Left hindlimb (tissue), 1 donor: ENCODE measurements at regions not wholly inside any gene's neighbourhood (a gene's known extent, or its start where the extent isn't known, plus 50 kb on each side); places are given as distances from the start of the nearest gene placed in this dataset.

Experiments
- DNase-seq: peaks from one replicate; pipeline ENCODE4 v3.0.0-alpha.2; 2018

DNA sequence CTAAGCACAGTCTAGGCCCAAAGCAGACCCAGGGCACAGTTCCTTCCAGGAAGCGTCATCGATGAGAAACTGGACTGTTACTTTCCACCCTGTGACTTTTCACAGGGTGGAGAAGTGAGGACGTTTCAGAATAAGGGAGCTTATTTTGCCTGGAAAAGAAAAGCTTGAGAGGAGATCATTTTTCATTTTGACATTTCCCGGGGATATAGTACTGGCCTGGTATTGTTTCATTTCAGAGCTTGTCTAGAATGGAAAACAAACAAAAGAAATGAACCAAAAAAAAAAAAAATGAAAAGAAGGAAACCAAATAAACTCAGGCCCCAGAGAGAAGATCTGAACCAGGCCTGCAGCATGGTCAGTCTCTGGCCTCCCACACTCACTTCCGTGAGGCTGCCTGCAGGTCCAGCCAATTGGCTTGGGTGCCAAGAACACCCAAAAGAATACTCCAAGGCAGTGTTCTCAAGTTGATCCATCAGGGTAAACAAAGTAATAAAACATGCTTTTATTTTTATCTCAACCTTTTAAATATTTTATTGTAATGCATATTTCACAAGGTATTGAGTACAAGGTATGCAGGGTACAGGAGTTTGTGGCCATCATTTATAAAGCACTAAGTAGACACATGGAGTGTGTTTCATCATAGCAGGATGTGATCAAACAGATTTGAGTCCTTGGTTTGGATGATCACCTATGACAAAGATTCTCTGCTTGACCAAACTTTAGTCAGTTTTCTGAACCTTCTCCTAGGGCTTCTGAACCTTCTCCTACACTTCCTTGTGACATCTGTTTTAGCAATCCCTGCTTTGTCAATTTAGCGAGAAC is 176.9 kb upstream of the GGTLC1 start:
- no peak for DNase-seq

DNA sequence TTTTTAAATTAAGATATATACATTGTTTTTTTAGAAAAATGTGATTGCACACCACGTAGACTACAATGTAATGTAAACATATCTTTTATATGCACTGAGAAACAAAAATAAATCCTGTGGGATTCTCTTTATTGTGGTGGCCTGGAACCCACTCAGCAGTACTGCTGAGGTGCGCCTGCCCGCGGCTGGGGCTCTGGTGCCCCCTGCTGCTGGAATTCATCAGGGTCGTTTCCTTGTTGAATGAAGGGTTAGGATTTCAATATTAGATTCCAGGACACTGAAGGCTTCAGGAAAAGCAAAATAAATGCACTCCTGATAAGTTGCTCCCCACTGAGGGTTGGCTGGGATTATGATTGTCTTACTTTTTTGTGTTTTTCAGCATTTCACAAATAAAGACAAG is 175.8 kb upstream of the GGTLC1 start:
- no peak for DNase-seq

- DNase-seq, result no peak
Measured at GRCh38 chr20:24163506-24163905, 174.9 kb upstream of the GGTLC1 start.

- DNase-seq, result peak; percentile 71
Measured at GRCh38 chr20:24160563-24161281, 172.1 kb upstream of the GGTLC1 start.

- DNase-seq, result no peak
Measured at GRCh38 chr20:24158281-24158680, 169.7 kb upstream of the GGTLC1 start.

DNA sequence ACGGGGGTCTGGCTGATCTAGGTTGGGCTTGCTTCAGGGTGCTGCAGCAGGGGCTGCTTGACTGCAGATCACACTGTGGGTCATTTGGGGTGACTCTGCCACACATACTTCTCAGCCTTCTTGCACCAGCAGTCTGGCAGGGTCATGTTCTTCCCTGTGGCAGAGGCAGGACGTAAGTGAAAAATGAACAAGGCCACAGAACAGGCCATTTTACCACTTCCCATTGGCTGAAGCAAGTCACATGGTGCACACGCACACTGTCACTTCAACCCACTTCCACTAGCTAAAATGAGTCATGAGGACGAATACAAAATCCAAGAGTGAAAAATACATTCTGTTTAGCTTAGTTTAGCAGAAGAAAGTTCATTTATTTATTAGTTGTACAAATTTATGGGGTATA is 168.6 kb upstream of the GGTLC1 start:
- DNase-seq, result no peak

DNA sequence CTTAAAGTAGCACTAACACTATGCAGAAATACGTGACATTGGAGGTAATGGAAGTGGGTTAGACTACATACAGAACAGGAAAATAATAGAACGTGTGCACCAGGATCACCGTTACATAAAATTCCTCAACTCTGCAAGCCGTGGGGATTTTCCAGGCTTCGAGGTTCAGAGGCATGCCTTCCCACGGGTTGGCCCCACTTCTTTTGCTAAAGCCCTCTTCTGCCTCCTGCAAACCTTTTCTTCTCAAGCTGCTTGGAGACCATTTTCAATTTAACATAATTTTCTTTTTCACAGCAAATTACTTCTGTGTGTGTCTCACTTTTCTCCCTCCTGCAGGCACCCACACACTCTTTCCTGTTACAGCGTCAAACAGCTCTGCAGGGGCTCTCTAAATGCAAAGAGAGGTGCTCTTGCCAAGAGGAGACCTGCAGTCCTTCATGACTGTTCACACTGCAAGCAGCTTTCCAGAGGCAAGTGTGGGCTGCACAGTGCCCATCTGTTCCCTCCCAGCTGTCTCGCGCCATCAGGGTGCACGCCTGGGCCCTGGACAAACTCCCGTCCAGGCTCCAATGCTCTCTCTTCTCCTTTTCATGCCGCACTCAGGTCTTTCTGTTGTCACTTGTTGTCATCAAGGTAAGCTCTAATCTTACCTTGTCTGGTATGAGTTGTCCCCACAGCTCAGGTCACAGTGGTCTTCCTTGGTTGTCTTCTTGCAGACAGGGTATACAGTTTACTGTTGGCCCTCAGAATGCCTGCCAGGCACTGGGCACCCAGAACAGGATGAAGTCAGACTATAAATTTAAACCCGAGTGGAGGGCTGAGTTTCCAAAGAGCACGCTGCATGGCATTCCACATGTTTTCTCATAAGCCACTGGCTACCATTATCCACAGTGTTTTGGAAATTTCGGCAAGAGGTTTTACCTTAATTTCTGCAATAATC is 164.8 kb upstream of the GGTLC1 start:
- no peak for DNase-seq

DNA sequence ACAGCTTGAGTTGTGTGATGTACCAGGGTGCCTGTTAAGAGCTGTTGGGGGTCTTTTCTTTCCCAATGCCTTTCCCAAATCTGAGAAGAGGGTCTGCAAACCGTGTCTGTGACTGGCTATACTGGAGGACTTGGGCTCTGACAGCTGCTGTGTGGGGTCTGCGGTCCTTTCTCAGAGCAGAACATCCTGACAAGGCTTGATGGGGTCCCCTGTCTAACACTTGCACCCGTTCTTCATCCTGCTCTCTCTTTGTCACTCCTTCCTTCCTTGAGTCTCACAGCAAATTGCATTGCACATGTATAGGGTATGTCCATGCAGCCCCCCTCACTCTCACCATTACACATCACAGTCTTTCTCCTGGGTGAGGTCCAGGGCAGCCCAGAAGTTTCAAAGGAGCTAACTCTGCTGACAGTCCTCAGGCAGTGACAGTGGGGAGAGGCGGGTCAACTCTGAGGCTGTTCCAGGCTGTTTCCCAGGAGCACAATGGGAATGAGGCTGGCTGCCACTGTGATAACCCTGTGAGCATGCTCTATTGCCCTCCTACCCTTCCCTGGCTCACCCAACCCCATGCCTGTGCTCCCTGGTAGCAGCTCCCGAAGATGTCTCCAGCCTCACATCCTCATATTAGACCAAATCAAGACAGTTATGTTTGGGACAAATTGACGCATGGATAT is 163.2 kb upstream of the GGTLC1 start:
- no peak for DNase-seq

- no peak for DNase-seq
Measured at GRCh38 chr20:24150406-24150805, 161.8 kb upstream of the GGTLC1 start.

GRCh38 chr20:24149881-24150307 is 161.3 kb upstream of the GGTLC1 start:
- no peak for DNase-seq

- DNase-seq, result no peak
Measured at GRCh38 chr20:24149175-24149574, 160.6 kb upstream of the GGTLC1 start.

DNA sequence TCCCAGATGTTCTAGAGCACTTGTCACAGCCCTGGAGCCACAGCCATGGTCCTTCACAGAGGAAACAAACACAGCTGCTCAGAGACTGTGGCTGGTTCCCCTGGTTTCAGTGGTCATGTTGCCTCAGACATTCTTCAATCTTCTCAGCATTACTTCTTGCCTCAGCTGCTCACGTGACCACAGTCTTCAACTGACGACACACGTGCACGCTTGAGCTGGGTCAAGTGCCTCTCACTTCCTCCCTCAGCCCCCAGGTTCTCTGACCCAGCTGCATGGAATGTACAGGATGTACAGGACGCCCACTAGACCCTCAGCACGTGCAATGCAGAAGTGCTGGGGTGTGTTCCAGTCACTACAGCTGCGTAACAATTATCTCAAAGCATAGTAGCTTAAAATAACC is 159.8 kb upstream of the GGTLC1 start:
- no peak for DNase-seq

DNA sequence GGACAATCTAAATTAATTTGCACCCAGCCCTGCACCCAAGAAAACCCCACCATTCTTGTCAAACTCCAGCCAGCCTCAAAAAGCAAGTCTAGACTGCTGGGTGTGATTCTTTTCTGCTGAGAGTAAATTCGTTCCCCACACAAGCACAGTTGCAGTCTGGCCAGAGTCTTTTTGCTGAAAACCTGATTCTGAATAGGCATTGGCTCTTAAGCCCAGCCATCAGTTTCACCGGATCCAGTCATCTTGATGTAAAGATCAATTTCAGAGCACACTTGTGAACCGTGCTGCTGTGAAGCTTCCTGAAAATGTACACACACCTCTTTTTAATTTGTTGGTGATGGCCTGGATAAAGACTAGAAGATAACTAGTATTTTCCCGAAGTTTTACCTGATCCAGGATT is 159.4 kb upstream of the GGTLC1 start:
- no peak for DNase-seq

GRCh38 chr20:24147479-24147878 is 158.9 kb upstream of the GGTLC1 start:
- DNase-seq, result no peak

- no peak for DNase-seq
Measured at GRCh38 chr20:24146231-24146634, 157.7 kb upstream of the GGTLC1 start.

DNA sequence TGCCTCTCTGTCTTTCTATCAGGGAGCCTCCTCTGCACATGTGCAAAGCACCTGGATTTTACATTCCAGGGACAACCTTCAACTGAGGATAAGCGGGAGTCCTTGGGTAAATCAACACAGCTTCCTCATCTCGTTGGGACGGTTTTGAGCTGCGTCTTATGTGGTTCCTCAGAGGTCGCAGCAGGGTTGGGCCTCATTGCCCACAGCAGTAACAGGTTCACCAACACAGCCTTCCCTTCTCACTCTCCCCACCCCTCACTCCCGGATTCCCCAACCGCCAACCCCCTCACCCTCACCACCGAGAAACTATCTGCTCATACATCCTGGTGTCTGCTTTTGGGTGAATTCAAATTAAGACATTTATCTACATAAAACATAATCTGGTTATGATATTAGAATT is 155.8 kb upstream of the GGTLC1 start:
- DNase-seq, result no peak

DNA sequence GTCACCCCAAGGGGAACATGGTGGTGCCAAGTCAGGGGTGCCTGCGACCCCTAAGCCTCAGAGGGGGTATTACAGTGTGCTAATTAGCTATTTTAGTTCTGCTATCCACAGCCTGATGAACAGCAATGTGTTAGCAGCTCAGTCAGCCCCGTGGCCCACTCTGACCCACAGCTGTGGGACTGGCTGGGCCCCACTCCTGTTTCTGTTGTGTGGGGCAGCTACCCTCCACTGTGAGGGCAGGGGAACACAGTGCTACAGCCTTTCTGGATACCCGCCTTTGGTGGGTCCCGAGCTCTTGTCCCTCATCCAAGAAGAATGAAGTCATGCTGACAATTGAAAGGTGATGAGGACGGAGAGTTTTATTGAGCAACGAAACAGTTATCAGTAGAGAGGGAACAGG is 152.5 kb upstream of the GGTLC1 start:
- no peak for DNase-seq

GRCh38 chr20:24139846-24140245 is 151.3 kb upstream of the GGTLC1 start:
- no peak for DNase-seq

GRCh38 chr20:24138951-24139350 is 150.4 kb upstream of the GGTLC1 start:
- no peak for DNase-seq

DNA sequence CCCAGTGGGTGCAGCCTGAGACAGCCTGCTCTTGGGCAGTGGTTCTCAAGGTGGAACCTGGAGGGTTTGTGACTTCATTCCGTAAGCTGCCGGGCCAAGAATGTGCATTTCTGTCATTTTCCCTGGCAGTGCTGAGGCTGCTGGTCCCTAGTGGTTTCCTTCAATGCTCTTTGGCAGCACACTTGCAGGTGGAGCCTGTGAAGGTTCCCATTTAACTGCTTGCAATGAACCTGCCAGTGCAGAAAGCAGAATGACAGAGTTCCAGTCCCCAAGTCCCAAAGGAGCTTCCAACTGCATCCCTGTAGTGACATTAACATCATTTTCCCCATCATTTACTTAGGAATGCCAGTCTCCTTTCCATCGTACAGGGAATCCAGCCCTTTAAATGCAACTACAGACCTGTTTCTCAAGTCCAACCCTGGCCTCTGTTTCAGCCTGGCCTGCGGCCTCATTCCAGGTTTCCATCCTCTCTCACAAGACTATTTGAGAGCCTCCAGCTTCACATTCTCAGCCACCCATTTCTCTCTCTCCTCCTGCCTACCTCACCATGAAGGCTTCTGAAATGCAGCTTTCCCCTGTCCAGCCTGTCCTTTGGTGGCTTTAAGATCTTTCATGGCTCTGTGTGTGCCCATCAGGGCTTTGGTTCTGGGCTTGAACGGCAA is 149.7 kb upstream of the GGTLC1 start:
- no peak for DNase-seq

DNA sequence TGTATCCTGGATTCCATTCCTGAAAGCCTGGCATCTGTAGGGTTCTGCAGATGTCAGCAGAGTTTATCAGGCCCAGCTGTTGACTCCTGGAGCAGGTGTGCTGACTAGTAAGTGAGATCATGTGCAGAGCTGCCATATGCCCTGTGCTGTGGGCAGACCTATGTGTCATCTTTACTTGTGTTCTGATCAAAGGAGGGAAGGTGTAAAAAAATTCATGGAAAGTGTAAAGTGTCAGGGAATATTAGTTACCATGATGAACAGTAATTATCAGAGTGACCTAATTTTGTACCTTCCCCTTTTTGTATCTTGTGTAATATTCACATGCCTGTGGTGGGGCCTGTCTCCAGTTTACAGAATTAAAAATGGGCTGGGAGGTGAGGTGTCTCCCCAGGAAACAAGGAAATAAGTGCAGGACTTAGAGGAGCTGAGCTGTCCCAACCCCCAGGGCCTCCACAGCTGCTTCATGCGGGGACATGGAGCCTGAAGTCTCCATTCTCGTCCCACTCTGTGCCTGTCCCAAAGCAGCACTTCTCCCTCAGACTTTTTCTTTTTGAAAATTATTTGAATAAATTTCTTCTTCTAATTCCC is 148.2 kb upstream of the GGTLC1 start:
- no peak for DNase-seq

- no peak for DNase-seq
Measured at GRCh38 chr20:24135781-24136180, 147.2 kb upstream of the GGTLC1 start.
